ENCODE measurements at regions not wholly inside any gene's neighbourhood (a gene's known extent, or its start where the extent isn't known, plus 50 kb on each side); places are given as distances from the start of the nearest gene placed in this dataset.

DNA sequence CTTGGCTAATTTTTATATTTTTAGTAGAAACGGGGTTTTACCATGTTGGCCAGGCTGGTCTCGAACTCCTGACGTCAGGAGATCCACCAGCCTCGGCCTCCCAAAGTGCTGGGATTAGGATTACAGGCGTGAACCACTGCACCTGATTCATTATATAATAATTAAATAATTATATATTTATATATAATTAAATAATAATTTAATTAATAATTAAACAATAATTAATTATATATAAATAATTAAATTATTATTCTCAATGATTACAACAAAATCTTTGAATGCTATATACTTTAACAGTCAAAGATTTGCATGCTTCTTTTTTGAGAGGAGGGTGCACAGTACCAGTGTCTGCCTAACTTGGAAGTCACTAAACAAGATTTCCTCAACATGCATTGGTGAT, 872.3 kb downstream of the EFNB2 start:
- Histone ChIP-seq H4K20me1 (ENCODE audit: insufficient read depth) (no peaks in the 10 kb centered on the region), H3K4me3 (IDR thresholded peaks at IDR 0.05; ENCODE audit: insufficient read depth, low read depth, low read length) (no peak overlapping the region), H3K4me2 (no peak overlapping the region), H3K27ac (no peak overlapping the region), H3K79me2 (ENCODE audit: insufficient read depth, low read depth) (no peaks in the 10 kb centered on the region), H3K36me3 (ENCODE audit: insufficient read depth) (no peaks in the 10 kb centered on the region), H3K9ac (no peak overlapping the region), H2AFZ (ENCODE audit: low read depth) (no peak overlapping the region), H3K4me1 (ENCODE audit: low read depth, poor library complexity, severe bottlenecking) (no peaks in the 10 kb centered on the region), H3K27me3 (ENCODE audit: insufficient read depth, low read depth) (no peaks in the 10 kb centered on the region)
- TF ChIP-seq, protein P1, sequence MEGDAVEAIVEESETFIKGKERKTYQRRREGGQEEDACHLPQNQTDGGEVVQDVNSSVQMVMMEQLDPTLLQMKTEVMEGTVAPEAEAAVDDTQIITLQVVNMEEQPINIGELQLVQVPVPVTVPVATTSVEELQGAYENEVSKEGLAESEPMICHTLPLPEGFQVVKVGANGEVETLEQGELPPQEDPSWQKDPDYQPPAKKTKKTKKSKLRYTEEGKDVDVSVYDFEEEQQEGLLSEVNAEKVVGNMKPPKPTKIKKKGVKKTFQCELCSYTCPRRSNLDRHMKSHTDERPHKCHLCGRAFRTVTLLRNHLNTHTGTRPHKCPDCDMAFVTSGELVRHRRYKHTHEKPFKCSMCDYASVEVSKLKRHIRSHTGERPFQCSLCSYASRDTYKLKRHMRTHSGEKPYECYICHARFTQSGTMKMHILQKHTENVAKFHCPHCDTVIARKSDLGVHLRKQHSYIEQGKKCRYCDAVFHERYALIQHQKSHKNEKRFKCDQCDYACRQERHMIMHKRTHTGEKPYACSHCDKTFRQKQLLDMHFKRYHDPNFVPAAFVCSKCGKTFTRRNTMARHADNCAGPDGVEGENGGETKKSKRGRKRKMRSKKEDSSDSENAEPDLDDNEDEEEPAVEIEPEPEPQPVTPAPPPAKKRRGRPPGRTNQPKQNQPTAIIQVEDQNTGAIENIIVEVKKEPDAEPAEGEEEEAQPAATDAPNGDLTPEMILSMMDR (conservative IDR thresholded peaks at IDR 0.05; ENCODE audit: low read depth, low read length) = no peak

DNA sequence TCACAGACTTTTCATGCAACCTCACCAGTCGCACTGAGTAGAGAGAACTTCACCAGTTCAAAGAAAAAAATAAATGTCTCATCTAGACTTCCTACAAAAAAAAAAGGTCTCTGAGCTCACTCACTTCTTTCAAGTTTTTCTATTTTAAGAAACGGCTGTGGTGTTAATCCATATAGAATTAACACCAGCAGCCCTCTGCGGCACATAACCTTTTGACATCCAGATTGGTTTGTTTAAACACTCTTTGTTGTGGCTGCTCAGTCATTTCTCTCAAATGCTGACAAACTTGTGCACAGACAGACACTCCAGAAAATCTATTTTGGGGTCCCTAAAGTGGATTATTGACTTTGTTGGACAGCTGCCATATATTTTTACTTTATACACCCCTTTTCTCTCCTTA, 874.9 kb downstream of the EFNB2 start:
- no peak overlapping the region for H3K27ac ChIP-seq
- H3K4me2 ChIP-seq = no peak overlapping the region
- no peak overlapping the region for H2AFZ ChIP-seq (ENCODE audit: low read depth)
- H3K79me2 ChIP-seq (ENCODE audit: insufficient read depth, low read depth) = no peaks in the 10 kb centered on the region
- no peaks in the 10 kb centered on the region for H3K36me3 ChIP-seq (ENCODE audit: insufficient read depth)
- no peaks in the 10 kb centered on the region for H3K4me1 ChIP-seq (ENCODE audit: low read depth, poor library complexity, severe bottlenecking)
- no peaks in the 10 kb centered on the region for H4K20me1 ChIP-seq (ENCODE audit: insufficient read depth)
- H3K4me3 ChIP-seq (IDR thresholded peaks at IDR 0.05; ENCODE audit: insufficient read depth, low read depth, low read length) = no peak overlapping the region
- no peak overlapping the region for H3K9ac ChIP-seq
- TF ChIP-seq, protein P1 (conservative IDR thresholded peaks at IDR 0.05; ENCODE audit: low read depth, low read length) = no peak
- no peaks in the 10 kb centered on the region for H3K27me3 ChIP-seq (ENCODE audit: insufficient read depth, low read depth)

GRCh38 chr13:105658431-105658830, 877.0 kb downstream of the EFNB2 start:
- H3K36me3 ChIP-seq (ENCODE audit: insufficient read depth) = no peaks in the 10 kb centered on the region
- H4K20me1 ChIP-seq (ENCODE audit: insufficient read depth) = no peaks in the 10 kb centered on the region
- H3K4me1 ChIP-seq (ENCODE audit: low read depth, poor library complexity, severe bottlenecking) = no peaks in the 10 kb centered on the region
- no peak overlapping the region for H3K9ac ChIP-seq
- no peak overlapping the region for H3K4me2 ChIP-seq
- H3K79me2 ChIP-seq (ENCODE audit: insufficient read depth, low read depth) = no peaks in the 10 kb centered on the region
- H3K27me3 ChIP-seq (ENCODE audit: insufficient read depth, low read depth) = no peaks in the 10 kb centered on the region
- no peak overlapping the region for H3K27ac ChIP-seq
- no peak overlapping the region for H3K4me3 ChIP-seq (IDR thresholded peaks at IDR 0.05; ENCODE audit: insufficient read depth, low read depth, low read length)
- no peak overlapping the region for H2AFZ ChIP-seq (ENCODE audit: low read depth)
- TF ChIP-seq, protein P1 (conservative IDR thresholded peaks at IDR 0.05; ENCODE audit: low read depth, low read length) = no peak

- TF ChIP-seq, protein P1 (conservative IDR thresholded peaks at IDR 0.05; ENCODE audit: low read depth, low read length) = no peak
- Histone ChIP-seq H3K27me3 (ENCODE audit: insufficient read depth, low read depth) (no peaks in the 10 kb centered on the region), H3K4me1 (ENCODE audit: low read depth, poor library complexity, severe bottlenecking) (no peaks in the 10 kb centered on the region), H3K4me2 (no peak overlapping the region), H3K27ac (no peak overlapping the region), H3K36me3 (ENCODE audit: insufficient read depth) (no peaks in the 10 kb centered on the region), H3K4me3 (IDR thresholded peaks at IDR 0.05; ENCODE audit: insufficient read depth, low read depth, low read length) (no peak overlapping the region), H2AFZ (ENCODE audit: low read depth) (no peak overlapping the region), H3K79me2 (ENCODE audit: insufficient read depth, low read depth) (no peaks in the 10 kb centered on the region), H3K9ac (no peak overlapping the region), H4K20me1 (ENCODE audit: insufficient read depth) (no peaks in the 10 kb centered on the region)
Measured at GRCh38 chr13:105655046-105655445, 880.4 kb downstream of the EFNB2 start.

Measured in KMS-11 (cell line).